GM13976 (cell line): ENCODE measurements at regions not wholly inside any gene's neighbourhood (a gene's known extent, or its start where the extent isn't known, plus 50 kb on each side); places are given as distances from the start of the nearest gene placed in this dataset.

Experiments
- DNase-seq: peaks from one replicate; pipeline ENCODE4 v3.0.0; 2012; ENCODE audit warnings: low spot score
- in situ Hi-C: fragments of 300-500 bp; cut with MboI; formaldehyde crosslinking; loops from one replicate; pipeline ENCODE4 v1.12.0; 2022; ENCODE audit warnings: low sequenced_read_pairs, mixed read lengths, inconsistent platforms; ENCODE audit not compliant: unreplicated experiment
- TF ChIP-seq, protein P1 (sequence below): IDR thresholded peaks from 2 replicates; pipeline ENCODE4 v1.5.1; 2012; ENCODE audit warnings: borderline replicate concordance, mild to moderate bottlenecking; ENCODE audit not compliant: insufficient read depth; ENCODE audit errors: extremely low read depth, missing control alignments, control extremely low read depth

GRCh38 chr5:115460472-115460871 is 84.1 kb downstream of the FEM1C start:
- in situ Hi-C loops = no loop called here
- DNase-seq = peak; percentile 35
- TF ChIP-seq, protein P1, sequence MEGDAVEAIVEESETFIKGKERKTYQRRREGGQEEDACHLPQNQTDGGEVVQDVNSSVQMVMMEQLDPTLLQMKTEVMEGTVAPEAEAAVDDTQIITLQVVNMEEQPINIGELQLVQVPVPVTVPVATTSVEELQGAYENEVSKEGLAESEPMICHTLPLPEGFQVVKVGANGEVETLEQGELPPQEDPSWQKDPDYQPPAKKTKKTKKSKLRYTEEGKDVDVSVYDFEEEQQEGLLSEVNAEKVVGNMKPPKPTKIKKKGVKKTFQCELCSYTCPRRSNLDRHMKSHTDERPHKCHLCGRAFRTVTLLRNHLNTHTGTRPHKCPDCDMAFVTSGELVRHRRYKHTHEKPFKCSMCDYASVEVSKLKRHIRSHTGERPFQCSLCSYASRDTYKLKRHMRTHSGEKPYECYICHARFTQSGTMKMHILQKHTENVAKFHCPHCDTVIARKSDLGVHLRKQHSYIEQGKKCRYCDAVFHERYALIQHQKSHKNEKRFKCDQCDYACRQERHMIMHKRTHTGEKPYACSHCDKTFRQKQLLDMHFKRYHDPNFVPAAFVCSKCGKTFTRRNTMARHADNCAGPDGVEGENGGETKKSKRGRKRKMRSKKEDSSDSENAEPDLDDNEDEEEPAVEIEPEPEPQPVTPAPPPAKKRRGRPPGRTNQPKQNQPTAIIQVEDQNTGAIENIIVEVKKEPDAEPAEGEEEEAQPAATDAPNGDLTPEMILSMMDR = no peak

GRCh38 chr5:115459855-115460341 is 84.7 kb downstream of the FEM1C start:
- in situ Hi-C loops = no loop called here
- DNase-seq = no peak

GRCh38 chr5:115458416-115458815 is 86.2 kb downstream of the FEM1C start:
- TF ChIP-seq, protein P1 = no peak
- in situ Hi-C loops = no loop called here
- no peak for DNase-seq

More at GRCh38 chr5:115459855-115460341, 84.7 kb downstream of the FEM1C start:
- TF ChIP-seq, protein P1 = no peak

GRCh38 chr5:115458003-115458409 is 86.6 kb downstream of the FEM1C start:
- TF ChIP-seq, protein P1 = no peak
- in situ Hi-C loops = no loop called here
- no peak for DNase-seq

DNA sequence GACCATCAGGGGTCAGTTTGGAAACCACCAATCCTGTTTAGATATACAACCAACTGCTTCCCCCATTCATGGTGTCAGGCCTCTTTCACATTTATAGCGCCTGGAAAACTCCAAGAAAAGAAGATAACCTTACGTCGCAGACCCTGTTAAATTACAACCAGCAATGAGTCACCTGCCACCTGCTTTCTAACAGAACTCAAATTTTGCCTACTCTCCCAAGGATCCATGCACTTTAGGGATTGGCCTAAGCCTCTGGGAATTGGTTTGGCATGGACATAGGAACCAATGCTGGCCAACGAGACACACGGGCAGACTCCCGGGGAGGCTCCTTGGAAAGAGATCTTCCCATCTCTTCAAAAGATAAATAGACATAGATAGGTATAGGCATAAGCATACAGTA is 87.0 kb downstream of the FEM1C start:
- TF ChIP-seq, protein P1 = no peak
- DNase-seq = no peak
- in situ Hi-C loops = no loop called here

- TF ChIP-seq, protein P1 = no peak
- in situ Hi-C loops = no loop called here
- DNase-seq = no peak
Observed at GRCh38 chr5:115456539-115457040, 88.0 kb downstream of the FEM1C start.
